Right lobe of liver (tissue), 6 donors: ENCODE measurements at regions not wholly inside any gene's neighbourhood (a gene's known extent, or its start where the extent isn't known, plus 50 kb on each side); places are given as distances from the start of the nearest gene placed in this dataset.

Experiments used
- ATAC-seq, 4 donors: fragments of 200-7000 bp; cut with Tn5 transposase; one replicate each; pipeline ENCODE4 v1.9.1; 2020; ENCODE audit warnings: mild to moderate bottlenecking in 4 of 4, moderate library complexity in 4 of 4
- DNase-seq, 3 donors: peaks; one replicate each; pipeline ENCODE4 v3.0.0-alpha.2; 2020
- H3K27ac ChIP-seq, 3 donors: fragments of 200-600 bp; one replicate each; pipeline ENCODE4 v1.8.0; 2022
- H3K27me3 ChIP-seq, 2 donors: fragments of 200-600 bp; one replicate each; pipeline ENCODE4 v1.8.0; 2022
- H3K36me3 ChIP-seq, 4 donors: fragments of 200-600 bp; sonication (generic) in 1 of 4; one replicate each; pipeline versions ENCODE4 v1.5.1 to v1.8.0; 2017 to 2022; ENCODE audit warnings: control low read depth in 1 of 4
- H3K4me1 ChIP-seq, 4 donors: fragments of 200-600 bp; sonication (generic) in 1 of 4; one replicate each; pipeline versions ENCODE4 v1.5.1 to v1.8.0; 2017 to 2022; ENCODE audit warnings: control low read depth in 1 of 4
- H3K4me3 ChIP-seq, 3 donors: fragments of 200-600 bp; one replicate each; pipeline ENCODE4 v1.8.0; 2022
- H3K9me3 ChIP-seq, 4 donors: fragments of 200-600 bp; sonication (generic) in 1 of 4; one replicate each; pipeline versions ENCODE4 v1.5.1 to v1.8.0; 2017 to 2022; ENCODE audit warnings: control low read depth in 1 of 4
- CTCF ChIP-seq, 4 donors: fragments of 200-600 bp in 3 of 4; fragments of 450-650 bp in 1 of 4; IDR thresholded peaks; one replicate each; pipeline versions ENCODE4 v1.5.1 to v1.8.0; 2016 to 2022; ENCODE audit warnings: antibody characterized with exemption in 4 of 4, mild to moderate bottlenecking in 2 of 4
- POLR2A ChIP-seq: fragments of 450-650 bp; IDR thresholded peaks from one replicate; pipeline ENCODE4 v1.6.1; 2017; ENCODE audit warnings: antibody characterized with exemption, mild to moderate bottlenecking
- WGBS: methylation state at CpG from one replicate; pipeline ENCODE4 v1.1.6; 2018; ENCODE audit warnings: low coverage, low lambda C conversion rate; ENCODE audit not compliant: insufficient coverage; ENCODE audit errors: missing lambda C conversion rate; 5-methylcytosine and 5-hydroxymethylcytosine counted together
- intact Hi-C, 2 donors: fragments of 100-400 bp; cut with DNase I; formaldehyde crosslinking; loops; one replicate each; pipeline versions ENCODE4 v1.11.2 to v1.14.1; 2022
- donor health status: DM: no; HTN: yes; CAD: no.
- donor health status: DM: no; HTN: no; CAD: no.
- donor health status: DM: no; HTN: no; CAD: no.
- donor health status: DM: no; HTN: yes; CAD: no.
- donor health status: DM: no; HTN: yes; CAD: no.

- Histone ChIP-seq H3K27ac (no peak overlapping the region), H3K27me3 (no peaks in the 10 kb centered on the region), H3K4me1 (no peaks in the 10 kb centered on the region), H3K4me3 (no peak overlapping the region), H3K9me3 (no peaks in the 10 kb centered on the region), H3K36me3 (no peaks in the 10 kb centered on the region)
- intact Hi-C loops: no loop called here
- WGBS: 70% methylated on average over 3 of the region's 7 CpGs
- ATAC-seq (no peak), DNase-seq (no peak)
- TF ChIP-seq CTCF (IDR thresholded peaks at IDR 0.05) (no peak), POLR2A (no peak)
Measured at GRCh38 chr12:105983622-105984320, 155.0 kb downstream of the NUAK1 start.

GRCh38 chr12:105985383-105985782 is 153.4 kb downstream of the NUAK1 start:
- no peaks in the 10 kb centered on the region for H3K4me1 ChIP-seq
- intact Hi-C loops: no loop called here

GRCh38 chr12:105986779-105987684 is 151.7 kb downstream of the NUAK1 start:
- Histone ChIP-seq H3K4me1 (no peaks in the 10 kb centered on the region), H3K9me3 (no peaks in the 10 kb centered on the region), H3K4me3 (no peak overlapping the region), H3K27ac (no peak overlapping the region), H3K27me3 (no peaks in the 10 kb centered on the region), H3K36me3 (no peaks in the 10 kb centered on the region)
- 60% methylated on average over 1 of the region's 4 CpGs for WGBS
- DNase-seq (no peak), ATAC-seq (no peak)
- TF ChIP-seq CTCF (IDR thresholded peaks at IDR 0.05) (no peak), POLR2A (no peak)
- intact Hi-C loops: no loop called here

More at GRCh38 chr12:105985383-105985782, 153.4 kb downstream of the NUAK1 start:
- ATAC-seq: no peak
- Histone ChIP-seq H3K36me3 (no peaks in the 10 kb centered on the region), H3K27ac (no peak overlapping the region), H3K27me3 (no peaks in the 10 kb centered on the region), H3K4me3 (no peak overlapping the region), H3K9me3 (no peaks in the 10 kb centered on the region)
- DNase-seq: no peak
- WGBS: 74% methylated on average over 2 of the region's 2 CpGs
- TF ChIP-seq POLR2A (no peak), CTCF (IDR thresholded peaks at IDR 0.05) (no peak)

- Histone ChIP-seq H3K27ac (no peak overlapping the region), H3K27me3 (no peaks in the 10 kb centered on the region), H3K36me3 (no peaks in the 10 kb centered on the region), H3K9me3 (no peaks in the 10 kb centered on the region), H3K4me3 (no peak overlapping the region), H3K4me1 (no peaks in the 10 kb centered on the region)
- no peak for ATAC-seq
- WGBS: 87% methylated on average over 3 of the region's 3 CpGs
- no peak for TF ChIP-seq CTCF (IDR thresholded peaks at IDR 0.05)
- no peak for TF ChIP-seq POLR2A
- intact Hi-C loops: no loop called here
- no peak for DNase-seq
Measured at GRCh38 chr12:105987685-105988035, 151.1 kb downstream of the NUAK1 start.
